H9 (cell line): ENCODE measurements at regions not wholly inside any gene's neighbourhood (a gene's known extent, or its start where the extent isn't known, plus 50 kb on each side); places are given as distances from the start of the nearest gene placed in this dataset.

Source experiments
- DNase-seq: peaks from one replicate; pipeline ENCODE4 v3.0.0-alpha.2; 2017
- H2AFZ ChIP-seq: one replicate; pipeline ENCODE4 v1.6.1; 2013; ENCODE audit warnings: mild to moderate bottlenecking, low read length, control low read depth, moderate library complexity
- H2AK5ac ChIP-seq: 2 replicates; pipeline ENCODE4 v1.6.1; 2013; ENCODE audit warnings: low read length, control low read depth, mixed read lengths; ENCODE audit not compliant: insufficient read length
- H2BK120ac ChIP-seq: one replicate; pipeline ENCODE4 v1.6.1; 2013; ENCODE audit warnings: low read depth, mild to moderate bottlenecking, low read length, control low read depth, inconsistent platforms; ENCODE audit not compliant: poor library complexity, severe bottlenecking
- H2BK12ac ChIP-seq: 2 replicates; pipeline ENCODE4 v1.6.1; 2013; ENCODE audit warnings: low read length, control low read depth, mixed read lengths, low read depth; ENCODE audit not compliant: insufficient read length
- H2BK15ac ChIP-seq: 2 replicates; pipeline ENCODE4 v1.6.1; 2013; ENCODE audit warnings: low read depth, low read length, control low read depth
- H2BK20ac ChIP-seq: one replicate; pipeline ENCODE4 v1.6.1; 2013; ENCODE audit warnings: low read depth, mild to moderate bottlenecking, low read length, control low read depth, inconsistent platforms; ENCODE audit not compliant: poor library complexity, severe bottlenecking
- H2BK5ac ChIP-seq: 2 replicates; pipeline ENCODE4 v1.6.1; 2013; ENCODE audit warnings: low read length, control low read depth, mixed read lengths; ENCODE audit not compliant: insufficient read length
- H3K14ac ChIP-seq: 2 replicates; pipeline ENCODE4 v1.6.1; 2013; ENCODE audit warnings: low read length, control low read depth; ENCODE audit not compliant: insufficient read depth
- H3K18ac ChIP-seq: 2 replicates; pipeline ENCODE4 v1.6.1; 2013; ENCODE audit warnings: low read depth, mild to moderate bottlenecking, mixed read lengths, low read length, control low read depth; ENCODE audit not compliant: insufficient read length
- H3K23ac ChIP-seq: 2 replicates; pipeline ENCODE4 v1.6.1; 2013; ENCODE audit warnings: low read length, control low read depth, mixed read lengths, low read depth; ENCODE audit not compliant: insufficient read length
- H3K23me2 ChIP-seq: 2 replicates; pipeline ENCODE4 v1.6.1; 2013; ENCODE audit warnings: low read depth, mild to moderate bottlenecking, mixed read lengths, low read length, control low read depth; ENCODE audit not compliant: insufficient read length, poor library complexity, severe bottlenecking
- H3K27ac ChIP-seq: 2 replicates; pipeline ENCODE4 v1.5.1; 2013; ENCODE audit warnings: low read length, control low read depth, mixed read lengths, low read depth; ENCODE audit not compliant: insufficient read length
- H3K27me3 ChIP-seq: 2 replicates; pipeline ENCODE4 v1.6.1; 2013; ENCODE audit warnings: low read length, control low read depth, inconsistent platforms; ENCODE audit not compliant: insufficient read depth
- H3K4ac ChIP-seq: 2 replicates; pipeline ENCODE4 v1.6.1; 2013; ENCODE audit warnings: low read depth, mild to moderate bottlenecking, control low read depth, inconsistent platforms, low read length, moderate library complexity
- H3K4me1 ChIP-seq: 2 replicates; pipeline ENCODE4 v1.6.1; 2013; ENCODE audit warnings: low read length, control low read depth, inconsistent platforms; ENCODE audit not compliant: insufficient read depth
- H3K4me2 ChIP-seq: 2 replicates; pipeline ENCODE4 v1.6.1; 2013; ENCODE audit warnings: low read length, control low read depth, mixed read lengths; ENCODE audit not compliant: insufficient read length, insufficient read depth
- H3K56ac ChIP-seq: 2 replicates; pipeline ENCODE4 v1.6.1; 2013; ENCODE audit warnings: low read depth, mild to moderate bottlenecking, mixed read lengths, low read length, control low read depth; ENCODE audit not compliant: insufficient read length
- H3K79me1 ChIP-seq: 2 replicates; pipeline ENCODE4 v1.6.1; 2013; ENCODE audit warnings: low read depth, mild to moderate bottlenecking, moderate library complexity, low read length, control low read depth, inconsistent platforms; ENCODE audit not compliant: insufficient read depth, poor library complexity, severe bottlenecking
- H3K79me2 ChIP-seq: 2 replicates; pipeline ENCODE4 v1.6.1; 2013; ENCODE audit warnings: low read length, control low read depth, inconsistent platforms; ENCODE audit not compliant: insufficient read depth
- H3K9ac ChIP-seq: 2 replicates; pipeline ENCODE4 v1.6.1; 2013; ENCODE audit warnings: low read length, control low read depth, mixed read lengths; ENCODE audit not compliant: insufficient read length; ENCODE audit errors: extremely low read depth
- H3K9me3 ChIP-seq: one replicate; pipeline ENCODE4 v1.6.1; 2013; ENCODE audit warnings: low read depth, low read length, inconsistent platforms; ENCODE audit not compliant: control insufficient read depth
- H3T11ph ChIP-seq: one replicate; pipeline ENCODE4 v1.6.1; 2013; ENCODE audit warnings: mild to moderate bottlenecking, low read length, control low read depth, inconsistent platforms
- H4K20me1 ChIP-seq: one replicate; pipeline ENCODE4 v1.6.1; 2013; ENCODE audit not compliant: control insufficient read depth, insufficient read length, insufficient read depth
- H4K5ac ChIP-seq: 2 replicates; pipeline ENCODE4 v1.6.1; 2013; ENCODE audit warnings: low read depth, mild to moderate bottlenecking, mixed read lengths, low read length, control low read depth; ENCODE audit not compliant: insufficient read length
- H4K8ac ChIP-seq: replicated peaks from 2 replicates; pipeline ENCODE4 v1.6.1; 2013; ENCODE audit warnings: low read length, control low read depth, mixed read lengths, low read depth; ENCODE audit not compliant: insufficient read length
- H4K91ac ChIP-seq: 2 replicates; pipeline ENCODE4 v1.6.1; 2013; ENCODE audit warnings: low read depth, mild to moderate bottlenecking, moderate library complexity, mixed read lengths, low read length, control low read depth; ENCODE audit not compliant: insufficient read length
- H3K27ac Mint-ChIP-seq, 3 experiments: 2 replicates in 2 of 3; 3 replicates in 1 of 3; pipeline ENCODE4 v1.8.0; 2020 to 2021; ENCODE audit warnings: mixed read lengths in 3 of 3, mild to moderate bottlenecking in 1 of 3, moderate library complexity in 1 of 3
- H3K27me3 Mint-ChIP-seq: 2 replicates; pipeline ENCODE4 v1.8.0; 2021; ENCODE audit warnings: low read depth, mild to moderate bottlenecking, moderate library complexity, mixed read lengths
- H3K36me3 Mint-ChIP-seq, 3 experiments: 2 replicates in 2 of 3; 3 replicates in 1 of 3; pipeline ENCODE4 v1.8.0; 2020 to 2021; ENCODE audit warnings: low read depth in 3 of 3, mixed read lengths in 3 of 3; ENCODE audit not compliant: insufficient read depth in 1 of 3
- H3K4me1 Mint-ChIP-seq, 2 experiments: 2 replicates each; pipeline ENCODE4 v1.8.0; 2020; ENCODE audit warnings: mixed read lengths in 2 of 2
- H3K4me3 Mint-ChIP-seq, 2 experiments: 2 replicates in 1 of 2; 3 replicates in 1 of 2; pipeline ENCODE4 v1.8.0; 2020 to 2021; ENCODE audit warnings: mild to moderate bottlenecking in 2 of 2, mixed read lengths in 2 of 2, moderate library complexity in 1 of 2
- H3K9me3 Mint-ChIP-seq, 2 experiments: 2 replicates in 1 of 2; 3 replicates in 1 of 2; pipeline ENCODE4 v1.8.0; 2020; ENCODE audit warnings: mild to moderate bottlenecking in 2 of 2, mixed read lengths in 2 of 2, moderate library complexity in 1 of 2
- WGBS: extraction: QIAGEN DNeasy Blood & Tissue Kit; methylation state at CpG from one replicate; pipeline ENCODE4 v1.1.7; 2013; ENCODE audit warnings: missing lambda C conversion rate, low lambda C conversion rate, mixed read lengths; ENCODE audit not compliant: insufficient read length; ENCODE audit errors: extremely low coverage; 5-methylcytosine and 5-hydroxymethylcytosine counted together
- TF ChIP-seq, protein P1 (sequence below): fragments of 200-600 bp; sonication (generic); conservative IDR thresholded peaks from 3 replicates; pipeline ENCODE4 v1.8.0; 2021; ENCODE audit warnings: antibody characterized with exemption, mild to moderate bottlenecking

- Histone ChIP-seq H4K8ac (no peak overlapping the region), H2BK15ac (no peak overlapping the region), H3T11ph (no peak overlapping the region), H3K18ac (no peak overlapping the region), H3K9ac (no peak overlapping the region), H3K14ac (no peak overlapping the region; the same call in 1 of the 2 replicates), H3K79me1 (no peaks in the 10 kb centered on the region), H4K5ac (no peak overlapping the region), H3K27ac (no peak overlapping the region), H3K27me3 (no peaks in the 10 kb centered on the region), H3K79me2 (no peaks in the 10 kb centered on the region), H2BK120ac (no peak overlapping the region), H3K4ac (no peak overlapping the region), H3K23ac (no peak overlapping the region), H2BK5ac (no peak overlapping the region), H2BK20ac (no peak overlapping the region), H2AK5ac (no peak overlapping the region), H2BK12ac (no peak overlapping the region), H2AFZ (no peak overlapping the region), H3K9me3 (no peaks in the 10 kb centered on the region), H3K4me2 (no peak overlapping the region), H3K4me1 (no peaks in the 10 kb centered on the region), H3K23me2 (no peaks in the 10 kb centered on the region), H4K91ac (no peak overlapping the region), H4K20me1 (no peaks in the 10 kb centered on the region), H3K56ac (no peak overlapping the region)
- no peaks in the 10 kb centered on the region for H3K9me3 Mint-ChIP-seq
- no CpG with 5 or more reads among the region's 10 CpGs for WGBS
- no peaks in the 10 kb centered on the region for H3K36me3 Mint-ChIP-seq
- no peak for DNase-seq
- H3K4me1 Mint-ChIP-seq, result peaks cover 7 to 21% of the 10 kb centered on the region in 2 experiments
- TF ChIP-seq, protein P1, sequence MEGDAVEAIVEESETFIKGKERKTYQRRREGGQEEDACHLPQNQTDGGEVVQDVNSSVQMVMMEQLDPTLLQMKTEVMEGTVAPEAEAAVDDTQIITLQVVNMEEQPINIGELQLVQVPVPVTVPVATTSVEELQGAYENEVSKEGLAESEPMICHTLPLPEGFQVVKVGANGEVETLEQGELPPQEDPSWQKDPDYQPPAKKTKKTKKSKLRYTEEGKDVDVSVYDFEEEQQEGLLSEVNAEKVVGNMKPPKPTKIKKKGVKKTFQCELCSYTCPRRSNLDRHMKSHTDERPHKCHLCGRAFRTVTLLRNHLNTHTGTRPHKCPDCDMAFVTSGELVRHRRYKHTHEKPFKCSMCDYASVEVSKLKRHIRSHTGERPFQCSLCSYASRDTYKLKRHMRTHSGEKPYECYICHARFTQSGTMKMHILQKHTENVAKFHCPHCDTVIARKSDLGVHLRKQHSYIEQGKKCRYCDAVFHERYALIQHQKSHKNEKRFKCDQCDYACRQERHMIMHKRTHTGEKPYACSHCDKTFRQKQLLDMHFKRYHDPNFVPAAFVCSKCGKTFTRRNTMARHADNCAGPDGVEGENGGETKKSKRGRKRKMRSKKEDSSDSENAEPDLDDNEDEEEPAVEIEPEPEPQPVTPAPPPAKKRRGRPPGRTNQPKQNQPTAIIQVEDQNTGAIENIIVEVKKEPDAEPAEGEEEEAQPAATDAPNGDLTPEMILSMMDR, result no peak
- no peak overlapping the region; a peak in 1 of 7 replicates for H3K27ac Mint-ChIP-seq
- peaks cover 6% of the 10 kb centered on the region for H3K27me3 Mint-ChIP-seq
- H3K4me3 Mint-ChIP-seq, result no peak overlapping the region
Measured at GRCh38 chr6:167572106-167572505, 247.2 kb downstream of the TTLL2 start.
